ENCODE measurements at regions not wholly inside any gene's neighbourhood (a gene's known extent, or its start where the extent isn't known, plus 50 kb on each side); places are given as distances from the start of the nearest gene placed in this dataset.

DNA sequence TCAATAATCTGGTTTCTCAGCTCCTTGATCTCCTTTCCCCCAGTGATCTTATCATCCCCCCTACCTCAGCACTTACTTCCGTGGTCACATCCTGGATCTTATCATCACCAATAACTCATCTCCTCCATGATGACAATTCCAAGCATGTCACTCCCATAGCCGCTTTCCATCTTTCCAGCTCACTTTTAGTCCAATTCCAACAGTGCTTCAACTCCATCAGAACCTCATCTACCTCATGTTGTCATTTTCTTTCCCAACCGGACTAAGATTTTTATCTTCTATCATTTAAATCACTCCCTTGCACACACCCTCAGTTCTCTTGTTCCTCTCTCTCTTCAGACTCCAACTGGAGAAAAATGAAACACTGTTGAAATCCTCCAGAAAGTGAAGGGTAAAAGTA, 75.9 kb upstream of the UBE2E2 start:
- TF ChIP-seq ZNF2 (tag by site-specific recombination; IDR thresholded peaks at IDR 0.05) (no peak), ZNF350 (tag by site-specific recombination; IDR thresholded peaks at IDR 0.05) (no peak), ZNF202 (tag by site-specific recombination; IDR thresholded peaks at IDR 0.05; ENCODE audit: borderline replicate concordance) (no peak), ZNF514 (tag by site-specific recombination; IDR thresholded peaks at IDR 0.05) (no peak), ZNF366 (tag by site-specific recombination; conservative IDR thresholded peaks at IDR 0.05) (no peak), ZNF777 (tag by site-specific recombination; IDR thresholded peaks at IDR 0.05; ENCODE audit: borderline replicate concordance) (no peak)
- TF ChIP-seq, protein P1, sequence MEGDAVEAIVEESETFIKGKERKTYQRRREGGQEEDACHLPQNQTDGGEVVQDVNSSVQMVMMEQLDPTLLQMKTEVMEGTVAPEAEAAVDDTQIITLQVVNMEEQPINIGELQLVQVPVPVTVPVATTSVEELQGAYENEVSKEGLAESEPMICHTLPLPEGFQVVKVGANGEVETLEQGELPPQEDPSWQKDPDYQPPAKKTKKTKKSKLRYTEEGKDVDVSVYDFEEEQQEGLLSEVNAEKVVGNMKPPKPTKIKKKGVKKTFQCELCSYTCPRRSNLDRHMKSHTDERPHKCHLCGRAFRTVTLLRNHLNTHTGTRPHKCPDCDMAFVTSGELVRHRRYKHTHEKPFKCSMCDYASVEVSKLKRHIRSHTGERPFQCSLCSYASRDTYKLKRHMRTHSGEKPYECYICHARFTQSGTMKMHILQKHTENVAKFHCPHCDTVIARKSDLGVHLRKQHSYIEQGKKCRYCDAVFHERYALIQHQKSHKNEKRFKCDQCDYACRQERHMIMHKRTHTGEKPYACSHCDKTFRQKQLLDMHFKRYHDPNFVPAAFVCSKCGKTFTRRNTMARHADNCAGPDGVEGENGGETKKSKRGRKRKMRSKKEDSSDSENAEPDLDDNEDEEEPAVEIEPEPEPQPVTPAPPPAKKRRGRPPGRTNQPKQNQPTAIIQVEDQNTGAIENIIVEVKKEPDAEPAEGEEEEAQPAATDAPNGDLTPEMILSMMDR (tag by site-specific recombination; IDR thresholded peaks at IDR 0.05): no peak
- TF ChIP-seq, protein P2, sequence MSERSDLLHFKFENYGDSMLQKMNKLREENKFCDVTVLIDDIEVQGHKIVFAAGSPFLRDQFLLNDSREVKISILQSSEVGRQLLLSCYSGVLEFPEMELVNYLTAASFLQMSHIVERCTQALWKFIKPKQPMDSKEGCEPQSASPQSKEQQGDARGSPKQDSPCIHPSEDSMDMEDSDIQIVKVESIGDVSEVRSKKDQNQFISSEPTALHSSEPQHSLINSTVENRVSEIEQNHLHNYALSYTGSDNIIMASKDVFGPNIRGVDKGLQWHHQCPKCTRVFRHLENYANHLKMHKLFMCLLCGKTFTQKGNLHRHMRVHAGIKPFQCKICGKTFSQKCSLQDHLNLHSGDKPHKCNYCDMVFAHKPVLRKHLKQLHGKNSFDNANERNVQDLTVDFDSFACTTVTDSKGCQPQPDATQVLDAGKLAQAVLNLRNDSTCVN (tag by site-specific recombination; optimal IDR thresholded peaks at IDR 0.05): no peak
- TF ChIP-seq, protein P3, sequence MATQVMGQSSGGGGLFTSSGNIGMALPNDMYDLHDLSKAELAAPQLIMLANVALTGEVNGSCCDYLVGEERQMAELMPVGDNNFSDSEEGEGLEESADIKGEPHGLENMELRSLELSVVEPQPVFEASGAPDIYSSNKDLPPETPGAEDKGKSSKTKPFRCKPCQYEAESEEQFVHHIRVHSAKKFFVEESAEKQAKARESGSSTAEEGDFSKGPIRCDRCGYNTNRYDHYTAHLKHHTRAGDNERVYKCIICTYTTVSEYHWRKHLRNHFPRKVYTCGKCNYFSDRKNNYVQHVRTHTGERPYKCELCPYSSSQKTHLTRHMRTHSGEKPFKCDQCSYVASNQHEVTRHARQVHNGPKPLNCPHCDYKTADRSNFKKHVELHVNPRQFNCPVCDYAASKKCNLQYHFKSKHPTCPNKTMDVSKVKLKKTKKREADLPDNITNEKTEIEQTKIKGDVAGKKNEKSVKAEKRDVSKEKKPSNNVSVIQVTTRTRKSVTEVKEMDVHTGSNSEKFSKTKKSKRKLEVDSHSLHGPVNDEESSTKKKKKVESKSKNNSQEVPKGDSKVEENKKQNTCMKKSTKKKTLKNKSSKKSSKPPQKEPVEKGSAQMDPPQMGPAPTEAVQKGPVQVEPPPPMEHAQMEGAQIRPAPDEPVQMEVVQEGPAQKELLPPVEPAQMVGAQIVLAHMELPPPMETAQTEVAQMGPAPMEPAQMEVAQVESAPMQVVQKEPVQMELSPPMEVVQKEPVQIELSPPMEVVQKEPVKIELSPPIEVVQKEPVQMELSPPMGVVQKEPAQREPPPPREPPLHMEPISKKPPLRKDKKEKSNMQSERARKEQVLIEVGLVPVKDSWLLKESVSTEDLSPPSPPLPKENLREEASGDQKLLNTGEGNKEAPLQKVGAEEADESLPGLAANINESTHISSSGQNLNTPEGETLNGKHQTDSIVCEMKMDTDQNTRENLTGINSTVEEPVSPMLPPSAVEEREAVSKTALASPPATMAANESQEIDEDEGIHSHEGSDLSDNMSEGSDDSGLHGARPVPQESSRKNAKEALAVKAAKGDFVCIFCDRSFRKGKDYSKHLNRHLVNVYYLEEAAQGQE (tag by site-specific recombination; IDR thresholded peaks at IDR 0.05): no peak

Measured in HEK293 (cell line).